ENCODE measurements at regions not wholly inside any gene's neighbourhood (a gene's known extent, or its start where the extent isn't known, plus 50 kb on each side); places are given as distances from the start of the nearest gene placed in this dataset.
A peak's percentile ranks its signal among the peaks of the same experiment; 100 is the strongest.

GRCh38 chr3:64939309-64939708, 251.5 kb upstream of the ADAMTS9 start:
- no peak for DNase-seq

- no peak for DNase-seq
Measured at GRCh38 chr3:64936556-64936955, 248.8 kb upstream of the ADAMTS9 start.

- no peak for DNase-seq
Measured at GRCh38 chr3:64935971-64936370, 248.2 kb upstream of the ADAMTS9 start.

- no peak for DNase-seq
Measured at GRCh38 chr3:64932666-64933342, 245.0 kb upstream of the ADAMTS9 start.

GRCh38 chr3:64932016-64932518, 244.3 kb upstream of the ADAMTS9 start:
- DNase-seq = no peak

- no peak for DNase-seq
Measured at GRCh38 chr3:64930891-64931290, 243.1 kb upstream of the ADAMTS9 start.

- no peak for DNase-seq
Measured at GRCh38 chr3:64928683-64929082, 240.9 kb upstream of the ADAMTS9 start.

GRCh38 chr3:64927689-64928088, 239.9 kb upstream of the ADAMTS9 start:
- DNase-seq = no peak

GRCh38 chr3:64925575-64925974, 237.8 kb upstream of the ADAMTS9 start:
- DNase-seq = no peak

GRCh38 chr3:64924961-64925360, 237.2 kb upstream of the ADAMTS9 start:
- DNase-seq = no peak

- no peak for DNase-seq
Measured at GRCh38 chr3:64922213-64922612, 234.4 kb upstream of the ADAMTS9 start.

GRCh38 chr3:64921281-64922065, 233.7 kb upstream of the ADAMTS9 start:
- no peak for DNase-seq

- no peak for DNase-seq
Measured at GRCh38 chr3:64919934-64920333, 232.1 kb upstream of the ADAMTS9 start.

GRCh38 chr3:64918989-64919388, 231.2 kb upstream of the ADAMTS9 start:
- no peak for DNase-seq

GRCh38 chr3:64917914-64918453, 230.2 kb upstream of the ADAMTS9 start:
- no peak for DNase-seq

GRCh38 chr3:64916937-64917336, 229.1 kb upstream of the ADAMTS9 start:
- no peak for DNase-seq

- DNase-seq = no peak
Measured at GRCh38 chr3:64916192-64916798, 228.5 kb upstream of the ADAMTS9 start.

GRCh38 chr3:64915778-64916177, 228.0 kb upstream of the ADAMTS9 start:
- no peak for DNase-seq

GRCh38 chr3:64913515-64913914, 225.7 kb upstream of the ADAMTS9 start:
- DNase-seq = no peak

- peak in 1 of 5 experiments; percentile 57 for DNase-seq
Measured at GRCh38 chr3:64911138-64911537, 223.3 kb upstream of the ADAMTS9 start.

- no peak for DNase-seq
Measured at GRCh38 chr3:64909757-64910467, 222.1 kb upstream of the ADAMTS9 start.

GRCh38 chr3:64909011-64909410, 221.2 kb upstream of the ADAMTS9 start:
- DNase-seq = no peak

- DNase-seq = no peak
Measured at GRCh38 chr3:64908251-64908685, 220.5 kb upstream of the ADAMTS9 start.

Measured in T-helper 2 cell (primary cell).